Suppressor macrophage (primary cell): ENCODE measurements at regions not wholly inside any gene's neighbourhood (a gene's known extent, or its start where the extent isn't known, plus 50 kb on each side); places are given as distances from the start of the nearest gene placed in this dataset.
A peak's percentile ranks its signal among the peaks of the same experiment; 100 is the strongest.
"Not testable (repeated sequence)": the region's sequence is repeated elsewhere in the genome, so short reads cannot be mapped to it uniquely, and the experiment has no call there.

ENCODE experiments used
- DNase-seq, 4 experiments: peaks; one replicate each; pipeline ENCODE4 v3.0.0-alpha.2; 2020 to 2022

GRCh38 chr2:146544701-146545100 is 1300.1 kb upstream of the ACVR2A start:
- DNase-seq = no peak

- no peak for DNase-seq
Measured at GRCh38 chr2:146541896-146542295, 1302.9 kb upstream of the ACVR2A start.

- no peak for DNase-seq
Measured at GRCh38 chr2:146540271-146540932, 1304.4 kb upstream of the ACVR2A start.

GRCh38 chr2:146539739-146540138 is 1305.1 kb upstream of the ACVR2A start:
- not testable (repeated sequence) for DNase-seq

- no peak for DNase-seq
Measured at GRCh38 chr2:146537477-146537876, 1307.4 kb upstream of the ACVR2A start.

GRCh38 chr2:146532509-146533147 is 1312.2 kb upstream of the ACVR2A start:
- DNase-seq = no peak

GRCh38 chr2:146532009-146532408 is 1312.8 kb upstream of the ACVR2A start:
- no peak for DNase-seq

- no peak for DNase-seq
Measured at GRCh38 chr2:146530886-146531285, 1313.9 kb upstream of the ACVR2A start.

- no peak for DNase-seq
Measured at GRCh38 chr2:146527166-146527565, 1317.7 kb upstream of the ACVR2A start.

- peak in 2 of 4 experiments; percentile 42 to 58 for DNase-seq
Measured at GRCh38 chr2:146523196-146523595, 1321.6 kb upstream of the ACVR2A start.

GRCh38 chr2:146506851-146507250 is 1338.0 kb upstream of the ACVR2A start:
- no peak for DNase-seq

- no peak for DNase-seq
Measured at GRCh38 chr2:146503366-146503765, 1341.5 kb upstream of the ACVR2A start.

GRCh38 chr2:146496248-146496647 is 1348.6 kb upstream of the ACVR2A start:
- DNase-seq = no peak

- no peak for DNase-seq
Measured at GRCh38 chr2:146489386-146489785, 1355.4 kb upstream of the ACVR2A start.

GRCh38 chr2:146481629-146482028 is 1363.2 kb upstream of the ACVR2A start:
- no peak for DNase-seq

GRCh38 chr2:146477383-146477782 is 1367.4 kb upstream of the ACVR2A start:
- DNase-seq = no peak

GRCh38 chr2:146468578-146468977 is 1376.3 kb upstream of the ACVR2A start:
- DNase-seq = no peak

GRCh38 chr2:146467425-146467824 is 1377.4 kb upstream of the ACVR2A start:
- DNase-seq = no peak

- DNase-seq = no peak
Measured at GRCh38 chr2:146465460-146465859, 1379.4 kb upstream of the ACVR2A start.

GRCh38 chr2:146461068-146461467 is 1383.8 kb upstream of the ACVR2A start:
- peak in 1 of 4 experiments; percentile 6 for DNase-seq

- DNase-seq = no peak
Measured at GRCh38 chr2:146458585-146458984, 1386.2 kb upstream of the ACVR2A start.

- no peak for DNase-seq
Measured at GRCh38 chr2:146457221-146457620, 1387.6 kb upstream of the ACVR2A start.

GRCh38 chr2:146455325-146455724 is 1389.5 kb upstream of the ACVR2A start:
- DNase-seq = no peak

- no peak for DNase-seq
Measured at GRCh38 chr2:146451972-146452371, 1392.9 kb upstream of the ACVR2A start.

- no peak for DNase-seq
Measured at GRCh38 chr2:146450131-146450530, 1394.7 kb upstream of the ACVR2A start.
